ENCODE measurements at regions not wholly inside any gene's neighbourhood (a gene's known extent, or its start where the extent isn't known, plus 50 kb on each side); places are given as distances from the start of the nearest gene placed in this dataset.

GRCh38 chrX:76802708-76803107, 375.2 kb downstream of the MAGEE1 start:
- TF ChIP-seq POLR2AphosphoS5 (IDR thresholded peaks at IDR 0.05; ENCODE audit: low read depth, low read length) (no peak), POLR2A (IDR thresholded peaks at IDR 0.05; ENCODE audit: low read depth, low read length) (no peak)
